ENCODE measurements at regions not wholly inside any gene's neighbourhood (a gene's known extent, or its start where the extent isn't known, plus 50 kb on each side); places are given as distances from the start of the nearest gene placed in this dataset.

- H3K27me3 ChIP-seq = peaks cover 0 to 9% (median 0%) of the 10 kb centered on the region in 3 donors
- no peak overlapping the region for H3K27ac ChIP-seq
- H3K36me3 ChIP-seq = no peaks in the 10 kb centered on the region
- no peak for DNase-seq
- no peaks in the 10 kb centered on the region for H3K9me3 ChIP-seq
- no peak for TF ChIP-seq POLR2A (IDR thresholded peaks at IDR 0.05)
- H3K4me3 ChIP-seq = no peak overlapping the region
- intact Hi-C loops (cut with DNase I; ENCODE audit: low total_unique reads) = no loop called here
- no peaks in the 10 kb centered on the region for H3K4me1 ChIP-seq
- WGBS, 5 donors = 54 to 72% (median 65%) methylated on average over 5 to 6 of the region's 6 CpGs
These were observed 135.9 kb upstream of the PAX6 start for GRCh38 chr11:31947051-31947450.

GRCh38 chr11:31943056-31943780, 132.1 kb upstream of the PAX6 start:
- Histone ChIP-seq H3K27ac (no peak overlapping the region), H3K36me3 (no peaks in the 10 kb centered on the region)
- 36 to 49% (median 41%) methylated on average over 2 of the region's 2 CpGs for WGBS, 5 donors

GRCh38 chr11:31940371-31941037, 129.4 kb upstream of the PAX6 start:
- DNase-seq = peak in 1 of 2 donors; percentile 18
- WGBS, 5 donors = 52 to 64% (median 56%) methylated on average over 4 of the region's 4 CpGs
- Histone ChIP-seq H3K4me1 (no peaks in the 10 kb centered on the region), H3K27ac (no peak overlapping the region), H3K36me3 (no peaks in the 10 kb centered on the region), H3K4me3 (no peak overlapping the region), H3K27me3 (peaks cover 0 to 6% (median 0%) of the 10 kb centered on the region in 3 donors), H3K9me3 (no peaks in the 10 kb centered on the region)
- no peak for TF ChIP-seq CTCF (IDR thresholded peaks at IDR 0.05)
- no peak for TF ChIP-seq POLR2A (IDR thresholded peaks at IDR 0.05)
- TF ChIP-seq POLR2AphosphoS5 (IDR thresholded peaks at IDR 0.05) = no peak
- TF ChIP-seq EP300 (IDR thresholded peaks at IDR 0.05) = no peak
- intact Hi-C loops (cut with DNase I; ENCODE audit: low total_unique reads) = no loop called here

More at GRCh38 chr11:31943056-31943780, 132.1 kb upstream of the PAX6 start:
- no peaks in the 10 kb centered on the region for H3K9me3 ChIP-seq
- TF ChIP-seq POLR2AphosphoS5 (IDR thresholded peaks at IDR 0.05) (no peak), CTCF (IDR thresholded peaks at IDR 0.05) (no peak), EP300 (IDR thresholded peaks at IDR 0.05) (no peak)
- H3K4me3 ChIP-seq = no peak overlapping the region
- peaks cover 0 to 9% (median 0%) of the 10 kb centered on the region in 3 donors for H3K27me3 ChIP-seq
- intact Hi-C loops (cut with DNase I; ENCODE audit: low total_unique reads) = no loop called here
- H3K4me1 ChIP-seq = no peaks in the 10 kb centered on the region
- no peak for DNase-seq

DNA sequence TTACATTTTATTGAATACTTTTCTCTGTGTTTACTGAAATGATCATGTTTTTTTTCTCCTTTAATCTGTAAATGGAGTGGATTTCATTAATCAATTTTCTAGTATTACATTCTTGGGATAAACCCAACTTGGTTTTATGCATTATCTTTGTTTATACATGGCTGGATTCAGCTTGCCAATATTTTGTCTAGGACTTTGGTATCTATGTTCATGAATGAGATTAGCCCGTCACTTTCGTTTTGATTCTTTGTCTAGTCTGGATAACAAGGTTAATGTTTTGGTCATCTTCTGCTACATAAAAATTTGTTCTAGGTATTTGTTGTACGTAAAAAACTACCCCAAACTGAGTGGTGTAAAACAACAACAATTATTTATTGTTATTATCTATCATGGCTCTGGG, 127.9 kb upstream of the PAX6 start:
- Histone ChIP-seq H3K4me1 (no peaks in the 10 kb centered on the region), H3K27ac (no peak overlapping the region), H3K27me3 (peaks cover 0 to 18% (median 0%) of the 10 kb centered on the region in 3 donors), H3K4me3 (no peak overlapping the region), H3K9me3 (no peaks in the 10 kb centered on the region), H3K36me3 (no peaks in the 10 kb centered on the region)
- intact Hi-C loops (cut with DNase I; ENCODE audit: low total_unique reads) = no loop called here
- no peak for DNase-seq
- no peak for TF ChIP-seq POLR2AphosphoS5 (IDR thresholded peaks at IDR 0.05)
- no peak for TF ChIP-seq CTCF (IDR thresholded peaks at IDR 0.05)
- TF ChIP-seq EP300 (IDR thresholded peaks at IDR 0.05) = no peak
- TF ChIP-seq POLR2A (IDR thresholded peaks at IDR 0.05) = no peak
- 24 to 38% (median 25%) methylated on average over 3 of the region's 3 CpGs for WGBS, 5 donors

DNA sequence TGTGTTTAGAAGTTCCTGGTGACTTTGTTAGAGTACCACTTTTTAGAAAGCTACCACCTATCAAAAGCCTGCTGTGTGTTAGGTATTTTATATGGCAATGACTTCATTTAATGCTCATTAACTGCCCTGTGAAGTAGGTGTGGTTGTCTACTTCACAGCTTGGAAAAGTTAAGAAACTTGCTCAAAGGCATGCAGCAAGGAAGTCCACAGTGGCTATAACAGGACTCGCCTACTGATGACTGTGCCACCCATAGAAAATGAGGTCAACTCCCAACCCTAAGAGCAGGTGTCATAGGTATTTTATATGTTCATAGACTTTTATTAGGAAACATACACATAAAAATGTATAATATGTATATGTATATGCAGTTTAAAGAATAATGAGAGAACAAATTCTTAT, 125.2 kb upstream of the PAX6 start:
- WGBS, 5 donors = 57 to 85% (median 71%) methylated on average over 1 of the region's 1 CpG
- H3K4me1 ChIP-seq = no peaks in the 10 kb centered on the region
- no peak for DNase-seq
- intact Hi-C loops (cut with DNase I; ENCODE audit: low total_unique reads) = no loop called here
- no peak overlapping the region for H3K27ac ChIP-seq
- H3K9me3 ChIP-seq = no peaks in the 10 kb centered on the region
- H3K27me3 ChIP-seq = peaks cover 0 to 38% (median 0%) of the 10 kb centered on the region in 3 donors
- TF ChIP-seq CTCF (IDR thresholded peaks at IDR 0.05) (no peak), POLR2AphosphoS5 (IDR thresholded peaks at IDR 0.05) (no peak), EP300 (IDR thresholded peaks at IDR 0.05) (no peak), POLR2A (IDR thresholded peaks at IDR 0.05) (no peak)
- H3K4me3 ChIP-seq = no peak overlapping the region
- H3K36me3 ChIP-seq = no peaks in the 10 kb centered on the region
